WI38 (cell line): ENCODE measurements at regions not wholly inside any gene's neighbourhood (a gene's known extent, or its start where the extent isn't known, plus 50 kb on each side); places are given as distances from the start of the nearest gene placed in this dataset.
"Not testable (repeated sequence)": the region's sequence is repeated elsewhere in the genome, so short reads cannot be mapped to it uniquely, and the experiment has no call there.

Experiments used
- H3K4me3 ChIP-seq: 2 replicates; pipeline ENCODE4 v1.5.1; 2011; ENCODE audit warnings: low read depth, mild to moderate bottlenecking, control low read depth, low read length
- TF ChIP-seq, protein P1 (sequence below): IDR thresholded peaks from 2 replicates; pipeline ENCODE4 v1.5.1; 2012; ENCODE audit warnings: low read depth, mild to moderate bottlenecking, control low read depth, low read length

DNA sequence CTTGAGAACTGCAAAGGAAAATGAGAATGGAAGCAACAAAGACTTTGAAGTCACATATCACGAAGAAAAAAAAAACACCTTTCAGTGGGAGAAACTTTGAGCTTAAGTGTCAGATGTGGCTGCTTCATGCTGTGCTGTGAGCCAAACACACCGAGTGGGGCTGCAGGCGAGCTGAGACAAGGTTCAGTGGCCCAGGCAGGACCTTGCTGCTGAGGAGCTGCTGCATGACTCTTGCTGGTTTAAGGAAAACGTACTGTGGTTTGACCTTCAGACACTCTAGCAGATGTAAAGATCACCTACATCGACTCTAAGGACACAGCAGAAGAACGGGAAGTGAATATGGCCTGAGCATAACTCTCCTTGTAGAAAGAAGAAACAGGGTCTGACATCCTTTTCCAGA is 118.1 kb upstream of the OR4E1 start:
- H3K4me3 ChIP-seq: no peak overlapping the region

DNA sequence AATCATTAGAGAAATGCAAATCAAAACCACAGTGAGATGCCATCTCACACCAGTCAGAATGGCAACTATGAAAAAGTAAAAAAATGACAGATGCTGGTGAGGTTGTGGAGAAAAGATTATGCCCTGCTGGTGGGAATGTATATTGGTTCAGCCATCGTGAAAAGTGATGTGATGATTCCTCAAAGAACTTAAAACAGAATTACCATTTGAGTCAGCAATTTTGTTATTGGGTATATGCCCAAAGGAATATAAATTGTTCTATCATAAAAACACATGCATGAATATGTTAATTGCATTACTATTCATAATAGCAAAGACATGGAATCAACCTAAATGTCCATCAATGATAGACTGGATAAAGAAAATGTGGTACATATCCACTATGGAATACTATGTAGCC is 115.1 kb upstream of the OR4E1 start:
- not testable (repeated sequence) for H3K4me3 ChIP-seq

More for the DNA sequence above, 118.1 kb upstream of the OR4E1 start:
- TF ChIP-seq, protein P1, sequence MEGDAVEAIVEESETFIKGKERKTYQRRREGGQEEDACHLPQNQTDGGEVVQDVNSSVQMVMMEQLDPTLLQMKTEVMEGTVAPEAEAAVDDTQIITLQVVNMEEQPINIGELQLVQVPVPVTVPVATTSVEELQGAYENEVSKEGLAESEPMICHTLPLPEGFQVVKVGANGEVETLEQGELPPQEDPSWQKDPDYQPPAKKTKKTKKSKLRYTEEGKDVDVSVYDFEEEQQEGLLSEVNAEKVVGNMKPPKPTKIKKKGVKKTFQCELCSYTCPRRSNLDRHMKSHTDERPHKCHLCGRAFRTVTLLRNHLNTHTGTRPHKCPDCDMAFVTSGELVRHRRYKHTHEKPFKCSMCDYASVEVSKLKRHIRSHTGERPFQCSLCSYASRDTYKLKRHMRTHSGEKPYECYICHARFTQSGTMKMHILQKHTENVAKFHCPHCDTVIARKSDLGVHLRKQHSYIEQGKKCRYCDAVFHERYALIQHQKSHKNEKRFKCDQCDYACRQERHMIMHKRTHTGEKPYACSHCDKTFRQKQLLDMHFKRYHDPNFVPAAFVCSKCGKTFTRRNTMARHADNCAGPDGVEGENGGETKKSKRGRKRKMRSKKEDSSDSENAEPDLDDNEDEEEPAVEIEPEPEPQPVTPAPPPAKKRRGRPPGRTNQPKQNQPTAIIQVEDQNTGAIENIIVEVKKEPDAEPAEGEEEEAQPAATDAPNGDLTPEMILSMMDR: no peak

DNA sequence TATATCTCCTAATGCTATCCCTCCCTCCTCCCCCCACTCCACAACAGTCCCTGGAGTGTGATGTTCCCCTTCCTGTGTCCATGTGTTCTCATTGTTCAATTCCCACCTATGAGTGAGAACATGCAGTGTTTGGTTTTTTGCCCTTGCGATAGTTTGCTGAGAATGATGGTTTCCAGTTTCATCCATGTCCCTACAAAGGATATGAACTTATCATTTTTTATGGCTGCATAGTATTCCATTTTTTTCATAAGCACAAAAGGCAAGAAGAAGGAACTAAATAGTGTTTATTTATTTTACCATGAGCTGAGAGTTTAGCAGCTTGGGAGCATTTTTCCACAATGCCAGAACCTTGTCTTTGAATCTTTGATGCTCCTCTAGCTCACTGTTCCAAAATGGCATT is 113.6 kb upstream of the OR4E1 start:
- not testable (repeated sequence) for H3K4me3 ChIP-seq

DNA sequence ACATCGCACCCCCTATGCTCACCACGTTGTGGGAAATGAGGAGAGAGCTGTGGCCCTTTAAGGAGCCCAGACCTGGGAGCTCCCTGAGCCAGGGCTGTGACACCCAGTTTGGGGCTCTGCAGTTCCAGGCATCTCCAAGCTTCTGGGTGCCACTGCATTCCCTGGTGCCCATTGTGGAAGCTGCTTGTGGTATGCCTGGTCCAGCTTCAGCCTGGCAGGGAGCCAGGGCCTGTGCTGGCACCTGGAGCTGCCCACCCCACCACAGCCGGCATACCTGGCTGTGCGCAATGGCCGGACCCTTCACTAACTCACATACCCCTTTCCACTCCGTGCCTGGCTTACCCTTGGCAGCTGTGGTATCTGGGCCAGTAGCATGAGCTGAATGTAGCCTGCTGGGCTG is 107.9 kb upstream of the OR4E1 start:
- TF ChIP-seq, protein P1: no peak
- H3K4me3 ChIP-seq: no peak overlapping the region

DNA sequence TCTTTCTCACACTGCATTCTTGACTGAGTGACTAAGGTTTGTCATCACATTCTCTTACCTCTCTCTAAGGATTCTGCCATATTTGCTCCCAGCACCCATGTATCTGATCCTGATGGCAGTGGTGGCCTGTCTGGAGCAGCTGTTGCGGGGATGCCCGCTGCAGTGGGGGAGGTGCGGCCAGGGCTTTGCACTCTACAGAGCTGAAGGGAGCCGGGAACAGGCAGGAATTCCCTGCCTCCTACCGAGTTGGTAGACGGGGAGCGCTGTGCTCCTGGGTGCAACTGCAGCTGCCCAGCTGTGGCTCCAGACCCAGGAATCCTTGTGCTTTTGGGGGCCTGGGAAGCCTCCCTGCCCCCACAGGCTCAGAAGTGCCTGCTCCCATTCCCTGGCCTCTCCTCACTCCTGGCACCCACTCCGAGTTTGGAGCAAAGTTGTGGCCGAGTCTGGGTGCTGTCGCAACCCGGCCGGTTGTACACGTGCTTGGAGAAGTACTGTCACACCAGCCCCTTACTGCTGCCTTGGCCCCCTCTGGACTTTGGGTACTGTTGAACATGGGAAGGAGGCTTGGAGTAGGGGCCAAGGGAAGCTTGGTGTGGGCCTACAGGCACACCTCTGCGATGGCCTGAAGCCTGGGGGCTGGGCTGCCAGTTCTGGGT is 106.9 kb upstream of the OR4E1 start:
- TF ChIP-seq, protein P1: no peak
- H3K4me3 ChIP-seq: no peak overlapping the region

DNA sequence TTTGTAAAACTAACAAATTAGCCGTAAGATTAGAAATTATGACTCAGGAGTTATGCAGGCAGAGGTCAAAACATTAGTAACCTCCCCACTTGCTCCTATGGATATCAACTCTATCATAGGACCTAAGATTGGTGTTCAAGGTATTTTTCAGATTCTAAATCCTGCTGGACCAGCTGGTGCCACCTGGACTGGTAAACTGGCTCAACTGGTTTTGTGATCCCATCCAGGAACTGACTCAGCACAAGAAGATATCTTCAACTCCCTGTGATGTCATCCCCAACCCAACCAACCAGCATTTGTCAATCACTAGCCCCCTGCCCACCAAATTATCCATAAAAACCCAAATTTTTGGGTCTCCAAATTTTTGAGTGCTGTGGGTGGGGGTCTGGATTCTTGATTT is 98.1 kb upstream of the OR4E1 start:
- TF ChIP-seq, protein P1: no peak

DNA sequence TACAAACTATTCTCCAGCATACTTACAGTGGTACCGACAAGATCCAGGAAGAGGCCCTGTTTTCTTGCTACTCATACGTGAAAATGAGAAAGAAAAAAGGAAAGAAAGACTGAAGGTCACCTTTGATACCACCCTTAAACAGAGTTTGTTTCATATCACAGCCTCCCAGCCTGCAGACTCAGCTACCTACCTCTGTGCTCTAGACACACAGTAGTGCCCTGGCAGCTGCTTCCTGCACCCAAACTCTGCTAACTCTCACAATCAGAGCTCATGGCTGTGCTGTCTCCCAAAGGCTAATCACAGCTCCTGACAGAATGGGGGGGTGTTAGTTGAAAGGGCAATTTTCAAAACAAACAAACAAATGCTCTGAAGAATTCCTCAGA is 95.2 kb upstream of the OR4E1 start:
- TF ChIP-seq, protein P1: no peak
- no peak overlapping the region for H3K4me3 ChIP-seq

More for the DNA sequence above, 98.1 kb upstream of the OR4E1 start:
- no peak overlapping the region for H3K4me3 ChIP-seq

DNA sequence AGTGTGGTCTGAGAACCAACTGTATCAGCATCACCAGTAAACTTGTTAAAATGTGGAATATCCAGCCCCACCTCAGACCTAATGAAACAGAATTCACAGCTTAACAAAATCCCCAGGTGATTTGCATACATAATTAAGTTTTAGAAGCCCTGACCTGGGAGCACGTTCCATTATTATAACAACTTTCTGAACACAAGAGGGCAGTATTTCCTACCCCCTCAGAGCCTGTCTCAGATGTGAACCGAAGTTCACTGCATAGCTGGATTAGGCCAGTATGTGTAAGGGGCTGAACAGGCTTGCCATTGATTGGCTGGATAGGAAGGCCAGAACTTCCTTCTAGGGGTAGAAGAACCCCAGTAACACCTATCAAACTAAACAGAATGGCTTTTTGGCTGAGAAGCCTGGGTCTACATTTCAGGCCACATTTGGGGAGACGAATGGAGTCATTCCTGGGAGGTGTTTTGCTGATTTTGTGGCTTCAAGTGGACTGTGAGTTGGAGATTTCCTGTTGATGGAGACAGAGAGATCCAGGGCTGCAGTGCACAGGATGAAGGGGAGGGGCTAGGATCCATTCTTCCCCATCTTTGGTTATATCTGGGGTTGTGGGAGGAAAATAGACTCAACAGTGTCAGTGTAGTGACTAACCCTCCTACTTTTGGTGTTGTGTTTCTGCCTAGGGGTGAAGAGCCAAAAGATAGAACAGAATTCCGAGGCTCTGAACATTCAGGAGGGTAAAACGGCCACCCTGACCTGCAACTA is 94.7 kb upstream of the OR4E1 start:
- H3K4me3 ChIP-seq: no peak overlapping the region
- TF ChIP-seq, protein P1: no peak

DNA sequence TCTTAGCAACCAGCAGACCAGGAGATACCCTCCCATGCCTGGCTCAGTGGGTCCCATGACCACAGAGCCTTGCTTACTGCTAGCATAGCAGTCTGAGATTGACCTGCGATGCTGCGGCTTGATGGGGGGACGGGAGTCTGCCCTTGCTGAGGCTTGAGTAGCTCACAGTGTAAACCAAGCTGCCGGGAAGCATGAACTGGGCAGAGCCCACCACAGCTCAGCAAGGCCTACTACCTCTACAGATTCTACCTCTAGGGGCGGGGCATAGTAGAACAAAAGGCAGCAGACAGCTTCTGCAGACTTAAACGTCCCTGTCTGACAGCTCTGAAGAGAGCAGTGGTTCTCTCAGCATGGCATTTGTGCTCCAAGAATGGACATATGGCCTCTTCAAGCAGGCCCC is 86.7 kb upstream of the OR4E1 start:
- H3K4me3 ChIP-seq: not testable (repeated sequence)
